HG03066 (cell line): ENCODE measurements at regions not wholly inside any gene's neighbourhood (a gene's known extent, or its start where the extent isn't known, plus 50 kb on each side); places are given as distances from the start of the nearest gene placed in this dataset.
"Not testable (repeated sequence)": the region's sequence is repeated elsewhere in the genome, so short reads cannot be mapped to it uniquely, and the experiment has no call there.

Experiments
- ATAC-seq: cut with Tn5 transposase; IDR thresholded peaks from one replicate; pipeline ENCODE4 v1.9.1; 2021; ENCODE audit warnings: low read depth; ENCODE audit not compliant: unreplicated experiment

- ATAC-seq = no peak
Measured at GRCh38 chr2:146437712-146438111, 1407.1 kb upstream of the ACVR2A start.

- ATAC-seq = no peak
Measured at GRCh38 chr2:146433116-146433875, 1411.5 kb upstream of the ACVR2A start.

GRCh38 chr2:146429366-146429765 lies 1415.5 kb upstream of the ACVR2A start:
- no peak for ATAC-seq

GRCh38 chr2:146417942-146418341 lies 1426.9 kb upstream of the ACVR2A start:
- ATAC-seq = no peak

GRCh38 chr2:146415291-146415690 lies 1429.5 kb upstream of the ACVR2A start:
- ATAC-seq = no peak

GRCh38 chr2:146414456-146414855 lies 1430.4 kb upstream of the ACVR2A start:
- ATAC-seq = no peak

- ATAC-seq = no peak
Measured at GRCh38 chr2:146413086-146413610, 1431.7 kb upstream of the ACVR2A start.

GRCh38 chr2:146412625-146413024 lies 1432.2 kb upstream of the ACVR2A start:
- no peak for ATAC-seq

GRCh38 chr2:146405402-146406309 lies 1439.2 kb upstream of the ACVR2A start:
- not testable (repeated sequence) for ATAC-seq

GRCh38 chr2:146403546-146404160 lies 1441.2 kb upstream of the ACVR2A start:
- ATAC-seq = not testable (repeated sequence)

- ATAC-seq = no peak
Measured at GRCh38 chr2:146392631-146393030, 1452.2 kb upstream of the ACVR2A start.

GRCh38 chr2:146392186-146392585 lies 1452.6 kb upstream of the ACVR2A start:
- ATAC-seq = no peak

GRCh38 chr2:146388757-146389156 lies 1456.1 kb upstream of the ACVR2A start:
- no peak for ATAC-seq

- no peak for ATAC-seq
Measured at GRCh38 chr2:146386096-146386495, 1458.7 kb upstream of the ACVR2A start.

- ATAC-seq = no peak
Measured at GRCh38 chr2:146385031-146385430, 1459.8 kb upstream of the ACVR2A start.

GRCh38 chr2:146376511-146377064 lies 1468.2 kb upstream of the ACVR2A start:
- ATAC-seq = no peak

- ATAC-seq = no peak
Measured at GRCh38 chr2:146374505-146374904, 1470.3 kb upstream of the ACVR2A start.

GRCh38 chr2:146371364-146371763 lies 1473.5 kb upstream of the ACVR2A start:
- not testable (repeated sequence) for ATAC-seq

- ATAC-seq = no peak
Measured at GRCh38 chr2:146370826-146371225, 1474.0 kb upstream of the ACVR2A start.

GRCh38 chr2:146366276-146366675 lies 1478.6 kb upstream of the ACVR2A start:
- ATAC-seq = no peak

GRCh38 chr2:146365041-146365440 lies 1479.8 kb upstream of the ACVR2A start:
- no peak for ATAC-seq
